GM18868 (cell line): ENCODE measurements at regions not wholly inside any gene's neighbourhood (a gene's known extent, or its start where the extent isn't known, plus 50 kb on each side); places are given as distances from the start of the nearest gene placed in this dataset.
"Not testable (repeated sequence)": the region's sequence is repeated elsewhere in the genome, so short reads cannot be mapped to it uniquely, and the experiment has no call there.

Source experiments
- ATAC-seq: cut with Tn5 transposase; IDR thresholded peaks from one replicate; pipeline ENCODE4 v1.9.1; 2021; ENCODE audit warnings: mild to moderate bottlenecking, moderate library complexity; ENCODE audit not compliant: unreplicated experiment

DNA sequence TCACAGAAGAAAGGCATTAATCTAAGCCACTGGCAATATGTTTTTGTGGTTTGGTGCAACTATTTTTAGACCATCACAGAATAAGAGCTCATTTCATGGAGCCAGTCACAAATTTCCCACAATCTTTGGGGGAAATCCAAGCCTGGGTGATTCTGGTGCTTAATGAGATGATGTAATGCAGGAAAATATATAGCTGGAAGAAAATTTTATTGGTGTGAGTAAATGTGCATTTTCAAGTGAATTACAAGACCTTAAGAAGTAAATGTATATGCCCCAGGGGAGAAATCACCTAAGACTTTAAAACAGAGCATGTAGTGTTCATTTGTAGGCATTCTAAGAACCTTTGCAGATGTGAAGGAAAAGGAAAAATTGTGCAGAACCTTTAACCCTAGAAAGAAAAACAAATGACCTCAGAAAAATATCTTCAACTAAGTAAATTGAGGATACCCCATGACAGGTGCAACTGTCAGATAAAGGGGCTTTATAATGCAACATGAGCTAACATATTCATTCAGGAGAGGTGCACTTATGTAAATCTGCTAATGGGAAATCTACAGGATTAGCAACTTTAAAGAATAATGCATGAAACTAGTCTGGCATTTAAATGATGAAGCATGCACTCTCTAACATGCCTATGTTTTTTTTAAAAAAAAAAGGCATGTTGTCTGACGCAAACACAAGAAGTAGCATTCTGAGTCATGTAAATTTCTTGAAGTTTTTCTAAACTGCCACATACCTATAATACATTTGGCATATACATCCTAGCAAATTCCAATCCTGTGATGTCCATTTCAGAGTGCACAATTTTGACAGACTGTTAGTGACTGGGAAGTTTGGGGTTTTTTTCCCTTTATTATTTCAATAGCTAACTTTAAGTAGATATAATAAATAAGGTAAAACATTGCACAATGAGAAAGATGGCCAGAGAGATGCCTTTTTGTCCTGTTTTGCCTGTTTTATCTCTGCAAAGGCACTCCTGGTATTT lies 105.1 kb downstream of the MEX3B start:
- ATAC-seq = no peak

GRCh38 chr15:81939604-81940440 lies 106.0 kb downstream of the MEX3B start:
- ATAC-seq = no peak

- ATAC-seq = no peak
These were observed 108.6 kb downstream of the MEX3B start for GRCh38 chr15:81937189-81937588.

GRCh38 chr15:81930582-81931369 lies 115.0 kb downstream of the MEX3B start:
- no peak for ATAC-seq

GRCh38 chr15:81929557-81929956 lies 116.3 kb downstream of the MEX3B start:
- no peak for ATAC-seq

DNA sequence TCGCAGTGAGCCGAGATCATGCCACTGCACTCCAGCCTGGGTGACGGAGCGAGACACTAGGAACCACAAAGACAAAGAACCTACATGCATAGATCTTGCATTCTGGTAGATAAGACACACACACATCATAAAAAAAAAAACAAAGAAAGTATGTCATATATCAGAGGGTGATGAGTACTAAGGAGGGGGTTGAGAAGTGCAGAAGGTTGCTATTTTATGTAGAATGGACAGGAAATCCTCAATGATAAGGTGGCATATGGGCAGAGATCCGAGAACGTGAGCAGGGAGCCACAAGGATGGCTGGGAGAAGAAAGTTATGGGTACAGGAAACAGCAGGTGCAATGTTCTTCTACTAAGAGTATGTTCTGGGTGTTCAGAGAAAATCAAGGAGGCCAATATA lies 118.8 kb downstream of the MEX3B start:
- no peak for ATAC-seq

- no peak for ATAC-seq
These were observed 121.1 kb downstream of the MEX3B start for GRCh38 chr15:81924729-81925128.

- no peak for ATAC-seq
These were observed 122.1 kb downstream of the MEX3B start for GRCh38 chr15:81923561-81924350.

GRCh38 chr15:81922143-81922542 lies 123.7 kb downstream of the MEX3B start:
- ATAC-seq = no peak

GRCh38 chr15:81921163-81921562 lies 124.7 kb downstream of the MEX3B start:
- no peak for ATAC-seq

- not testable (repeated sequence) for ATAC-seq
These were observed 127.1 kb downstream of the MEX3B start for GRCh38 chr15:81918767-81919166.

DNA sequence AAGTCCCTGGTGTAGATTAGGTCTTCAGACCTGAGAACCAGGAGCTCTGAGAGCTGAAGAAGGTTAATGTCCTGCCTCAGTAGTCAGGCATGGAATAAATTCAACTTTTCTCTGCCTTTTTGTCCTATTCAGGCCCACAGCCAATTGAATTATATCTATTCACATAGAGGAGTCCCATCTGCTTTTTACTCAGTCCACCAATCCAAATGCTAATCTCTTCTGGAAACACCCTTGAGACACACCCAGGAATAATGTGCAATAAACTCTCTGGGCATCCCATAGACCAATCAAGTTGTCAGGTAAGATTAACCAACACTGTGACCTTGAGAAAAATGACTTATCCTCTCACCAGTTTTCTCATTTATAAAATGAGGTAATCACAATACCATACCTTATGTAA lies 129.4 kb downstream of the MEX3B start:
- no peak for ATAC-seq

GRCh38 chr15:81915990-81916389 lies 129.8 kb downstream of the MEX3B start:
- ATAC-seq = no peak

DNA sequence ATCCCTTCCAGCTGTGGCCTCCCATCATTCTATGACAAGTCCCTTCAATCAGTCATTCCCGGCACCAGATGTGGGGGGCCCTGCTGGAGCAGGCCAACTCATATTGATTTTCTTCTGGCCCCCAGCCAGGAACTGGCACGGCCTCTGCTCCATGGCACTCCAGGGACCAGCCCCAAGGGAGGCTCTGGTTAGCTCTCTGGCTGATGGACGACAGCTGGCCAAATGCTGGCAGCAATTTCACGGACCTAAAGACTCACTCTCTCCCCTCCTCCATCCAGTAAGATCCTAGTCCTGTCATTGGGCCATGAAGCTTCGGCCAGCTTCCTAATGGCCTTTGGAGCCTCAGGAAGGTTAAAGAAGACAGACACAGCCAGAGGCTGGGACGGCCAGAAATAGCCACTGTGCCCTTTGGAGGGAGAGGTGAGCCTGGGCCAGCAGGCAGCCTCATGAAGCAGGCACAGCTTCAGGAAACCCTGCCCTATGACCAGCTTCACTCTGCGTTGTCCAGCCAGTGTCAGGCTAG lies 131.0 kb downstream of the MEX3B start:
- no peak for ATAC-seq

- ATAC-seq = no peak
These were observed 131.5 kb downstream of the MEX3B start for GRCh38 chr15:81914333-81914732.

GRCh38 chr15:81911022-81911971 lies 134.5 kb downstream of the MEX3B start:
- ATAC-seq = no peak

GRCh38 chr15:81910355-81911021 lies 135.3 kb downstream of the MEX3B start:
- ATAC-seq = no peak

GRCh38 chr15:81909011-81909358 lies 136.8 kb downstream of the MEX3B start:
- ATAC-seq = no peak
